ENCODE measurements at regions not wholly inside any gene's neighbourhood (a gene's known extent, or its start where the extent isn't known, plus 50 kb on each side); places are given as distances from the start of the nearest gene placed in this dataset.

DNA sequence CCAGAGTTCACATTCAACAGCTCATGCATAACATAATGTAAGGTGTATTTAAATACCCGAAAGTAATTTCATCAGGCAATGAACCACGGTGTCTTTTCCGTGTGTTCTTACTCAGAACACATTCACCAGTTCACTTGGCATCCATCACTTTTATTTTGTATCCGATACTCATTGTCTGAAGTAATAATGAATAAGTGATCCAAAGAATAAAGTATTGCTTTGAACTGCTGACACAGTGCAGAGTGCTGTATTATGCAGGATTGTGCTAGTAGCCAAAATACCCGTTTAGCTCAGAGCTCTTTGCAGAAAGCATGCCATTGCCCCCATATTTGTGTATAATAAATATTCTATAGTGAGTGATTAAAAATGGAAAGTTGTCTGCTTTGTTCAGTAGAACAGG is 460.9 kb upstream of the KCNMB2 start:
- no peak overlapping the region for H4K12ac ChIP-seq (ENCODE audit: low read depth, low read length)
- H4K91ac ChIP-seq (ENCODE audit: low read depth, low read length) = no peak overlapping the region
- H4K8ac ChIP-seq (ENCODE audit: low read depth, low read length) = no peak overlapping the region
- H3K27ac ChIP-seq (ENCODE audit: low read depth, low read length) = no peak overlapping the region
- no peak overlapping the region for H2AK5ac ChIP-seq (ENCODE audit: low read length)
- H3K79me2 ChIP-seq (ENCODE audit: control insufficient read depth, insufficient read depth, low read length, poor library complexity) = no peaks in the 10 kb centered on the region
- no peak overlapping the region for H3K4ac ChIP-seq (ENCODE audit: low read depth, low read length)
- no peak for DNase-seq
- no peak overlapping the region for H2AFZ ChIP-seq (ENCODE audit: insufficient read depth, low read length, poor library complexity)
- no peak overlapping the region for H3K4me3 ChIP-seq (ENCODE audit: low read depth, low read length)
- H3K36me3 ChIP-seq (ENCODE audit: control insufficient read depth in 1 of 2, insufficient read depth in 2 of 2, low read length in 2 of 2) = no peaks in the 10 kb centered on the region
- H3K4me1 ChIP-seq (ENCODE audit: control insufficient read depth in 1 of 2, insufficient read depth in 2 of 2, low read length in 2 of 2) = no peaks in the 10 kb centered on the region
- H3K27me3 ChIP-seq (ENCODE audit: insufficient read depth, low read length) = no peaks in the 10 kb centered on the region
- WGBS (ENCODE audit: extremely low coverage, insufficient coverage, insufficient read length) = no CpG with 5 or more reads among the region's 5 CpGs
- no peaks in the 10 kb centered on the region for H3K9me3 ChIP-seq (ENCODE audit: insufficient read depth, low read depth, low read length)
- H3K23ac ChIP-seq (ENCODE audit: low read length) = no peak overlapping the region
- no peak overlapping the region for H2BK120ac ChIP-seq (ENCODE audit: insufficient read depth, low read length, poor library complexity)
- no peak overlapping the region for H2BK12ac ChIP-seq (ENCODE audit: low read length)
- no peak overlapping the region for H2BK5ac ChIP-seq (ENCODE audit: low read depth, low read length, poor library complexity)
- no peak overlapping the region for H3K4me2 ChIP-seq (ENCODE audit: low read length)
- H3K79me1 ChIP-seq (ENCODE audit: low read length) = peaks cover 1% of the 10 kb centered on the region
- H3K14ac ChIP-seq (ENCODE audit: low read length) = no peak overlapping the region
- no peak overlapping the region for H3K18ac ChIP-seq (ENCODE audit: low read length)
- no peak overlapping the region for H3K9ac ChIP-seq (ENCODE audit: low read length)

DNA sequence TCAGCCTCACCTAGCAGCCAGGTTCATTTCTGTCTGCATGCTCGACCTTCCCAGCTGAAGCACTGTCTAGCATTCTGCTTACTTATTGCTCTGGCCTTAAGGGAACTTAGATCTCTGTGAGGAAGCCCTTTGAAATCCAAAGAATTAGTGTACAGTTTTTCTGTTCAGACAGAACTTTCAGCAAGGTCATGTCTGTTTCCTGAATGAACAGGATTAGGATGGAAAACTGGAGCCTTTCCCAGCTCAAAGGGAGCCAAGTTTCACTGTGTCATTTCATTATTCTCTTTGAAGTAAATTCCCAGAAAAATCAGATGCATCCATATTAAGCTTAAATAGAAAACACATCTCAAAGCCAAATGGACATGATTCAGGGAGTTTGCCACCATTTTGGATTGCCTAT is 457.3 kb upstream of the KCNMB2 start:
- peak; percentile 4 to 37 for DNase-seq
- Histone ChIP-seq H3K36me3 (ENCODE audit: control insufficient read depth in 1 of 2, insufficient read depth in 2 of 2, low read length in 2 of 2) (no peaks in the 10 kb centered on the region), H3K9me3 (ENCODE audit: insufficient read depth, low read depth, low read length) (no peaks in the 10 kb centered on the region), H4K12ac (ENCODE audit: low read depth, low read length) (no peak overlapping the region), H2BK120ac (ENCODE audit: insufficient read depth, low read length, poor library complexity) (peak overlapping the region; percentile 43), H3K4me3 (ENCODE audit: low read depth, low read length) (no peak overlapping the region), H3K27me3 (ENCODE audit: insufficient read depth, low read length) (no peaks in the 10 kb centered on the region), H4K8ac (ENCODE audit: low read depth, low read length) (no peak overlapping the region), H3K79me1 (ENCODE audit: low read length) (peaks cover 14% of the 10 kb centered on the region), H3K23ac (ENCODE audit: low read length) (no peak overlapping the region), H2BK12ac (ENCODE audit: low read length) (no peak overlapping the region), H4K91ac (ENCODE audit: low read depth, low read length) (no peak overlapping the region), H3K4ac (ENCODE audit: low read depth, low read length) (no peak overlapping the region), H3K4me1 (ENCODE audit: control insufficient read depth in 1 of 2, insufficient read depth in 2 of 2, low read length in 2 of 2) (peaks cover 10 to 13% of the 10 kb centered on the region in 2 experiments), H2AK5ac (ENCODE audit: low read length) (no peak overlapping the region), H2BK5ac (ENCODE audit: low read depth, low read length, poor library complexity) (no peak overlapping the region), H2AFZ (ENCODE audit: insufficient read depth, low read length, poor library complexity) (no peak overlapping the region), H3K9ac (ENCODE audit: low read length) (no peak overlapping the region), H3K14ac (ENCODE audit: low read length) (no peak overlapping the region), H3K4me2 (ENCODE audit: low read length) (no peak overlapping the region), H3K18ac (ENCODE audit: low read length) (no peak overlapping the region), H3K79me2 (ENCODE audit: control insufficient read depth, insufficient read depth, low read length, poor library complexity) (peaks cover 2% of the 10 kb centered on the region), H3K27ac (ENCODE audit: low read depth, low read length) (peak overlapping the region; percentile 55)
- no CpG with 5 or more reads among the region's 1 CpG for WGBS (ENCODE audit: extremely low coverage, insufficient coverage, insufficient read length)

GRCh38 chr3:178079966-178080365 is 456.3 kb upstream of the KCNMB2 start:
- no peak overlapping the region for H2BK5ac ChIP-seq (ENCODE audit: low read depth, low read length, poor library complexity)
- H4K8ac ChIP-seq (ENCODE audit: low read depth, low read length) = no peak overlapping the region
- no CpG with 5 or more reads among the region's 1 CpG for WGBS (ENCODE audit: extremely low coverage, insufficient coverage, insufficient read length)

DNA sequence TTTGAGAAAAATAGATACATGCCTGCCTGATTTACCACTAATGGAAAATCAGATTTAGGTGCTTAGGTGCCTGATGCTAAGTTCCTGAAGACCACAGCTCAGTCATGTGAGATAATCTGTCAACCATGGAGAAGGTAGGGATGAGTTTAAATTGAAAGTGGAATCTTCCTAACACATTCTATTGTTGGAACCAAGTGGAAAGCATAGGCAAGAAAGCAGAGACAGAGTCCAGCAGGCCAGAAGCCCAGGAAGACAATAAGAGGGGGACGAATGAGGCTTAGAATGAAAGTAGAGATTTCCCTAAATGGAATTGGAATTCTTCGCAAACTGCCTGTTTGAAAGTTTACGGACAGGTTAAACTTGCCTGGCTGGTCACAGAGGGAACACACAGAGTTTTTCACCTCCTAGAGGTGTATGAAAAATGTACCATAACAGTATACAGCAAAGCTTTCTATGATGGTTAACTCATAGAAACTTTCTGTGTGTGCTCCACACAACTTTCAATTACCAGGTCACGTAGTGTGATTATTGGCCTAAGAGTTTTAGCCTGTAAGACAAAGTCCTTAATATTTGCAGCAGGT is 453.8 kb upstream of the KCNMB2 start:
- no CpG with 5 or more reads among the region's 4 CpGs for WGBS (ENCODE audit: extremely low coverage, insufficient coverage, insufficient read length)
- Histone ChIP-seq H3K4ac (ENCODE audit: low read depth, low read length) (no peak overlapping the region), H2BK120ac (ENCODE audit: insufficient read depth, low read length, poor library complexity) (peak overlapping the region; percentile 62), H3K9me3 (ENCODE audit: insufficient read depth, low read depth, low read length) (no peaks in the 10 kb centered on the region), H3K9ac (ENCODE audit: low read length) (no peak overlapping the region), H2BK5ac (ENCODE audit: low read depth, low read length, poor library complexity) (peak overlapping the region; percentile 22), H4K91ac (ENCODE audit: low read depth, low read length) (no peak overlapping the region), H2AK5ac (ENCODE audit: low read length) (no peak overlapping the region), H3K79me1 (ENCODE audit: low read length) (peaks cover 19% of the 10 kb centered on the region), H3K4me3 (ENCODE audit: low read depth, low read length) (no peak overlapping the region), H3K4me1 (ENCODE audit: control insufficient read depth in 1 of 2, insufficient read depth in 2 of 2, low read length in 2 of 2) (peaks cover 13 to 18% of the 10 kb centered on the region in 2 experiments), H3K79me2 (ENCODE audit: control insufficient read depth, insufficient read depth, low read length, poor library complexity) (peaks cover 2% of the 10 kb centered on the region), H3K18ac (ENCODE audit: low read length) (no peak overlapping the region), H3K23ac (ENCODE audit: low read length) (no peak overlapping the region), H4K8ac (ENCODE audit: low read depth, low read length) (no peak overlapping the region), H3K4me2 (ENCODE audit: low read length) (peak overlapping the region; percentile 25), H4K12ac (ENCODE audit: low read depth, low read length) (no peak overlapping the region), H2BK12ac (ENCODE audit: low read length) (no peak overlapping the region), H2AFZ (ENCODE audit: insufficient read depth, low read length, poor library complexity) (no peak overlapping the region), H3K14ac (ENCODE audit: low read length) (no peak overlapping the region), H3K27ac (ENCODE audit: low read depth, low read length) (peak overlapping the region; percentile 96), H3K27me3 (ENCODE audit: insufficient read depth, low read length) (no peaks in the 10 kb centered on the region), H3K36me3 (ENCODE audit: control insufficient read depth in 1 of 2, insufficient read depth in 2 of 2, low read length in 2 of 2) (no peaks in the 10 kb centered on the region)
- DNase-seq = peak; percentile 6 to 58

More at GRCh38 chr3:178079966-178080365, 456.3 kb upstream of the KCNMB2 start:
- H2AK5ac ChIP-seq (ENCODE audit: low read length) = no peak overlapping the region
- H3K27me3 ChIP-seq (ENCODE audit: insufficient read depth, low read length) = no peaks in the 10 kb centered on the region
- no peak overlapping the region for H3K23ac ChIP-seq (ENCODE audit: low read length)
- H2BK120ac ChIP-seq (ENCODE audit: insufficient read depth, low read length, poor library complexity) = no peak overlapping the region
- H3K27ac ChIP-seq (ENCODE audit: low read depth, low read length) = no peak overlapping the region
- no peak overlapping the region for H2BK12ac ChIP-seq (ENCODE audit: low read length)
- no peak overlapping the region for H3K4ac ChIP-seq (ENCODE audit: low read depth, low read length)
- H4K91ac ChIP-seq (ENCODE audit: low read depth, low read length) = no peak overlapping the region
- peaks cover 10 to 13% of the 10 kb centered on the region in 2 experiments for H3K4me1 ChIP-seq (ENCODE audit: control insufficient read depth in 1 of 2, insufficient read depth in 2 of 2, low read length in 2 of 2)
- H4K12ac ChIP-seq (ENCODE audit: low read depth, low read length) = no peak overlapping the region
- no peak overlapping the region for H2AFZ ChIP-seq (ENCODE audit: insufficient read depth, low read length, poor library complexity)
- H3K4me2 ChIP-seq (ENCODE audit: low read length) = no peak overlapping the region
- H3K4me3 ChIP-seq (ENCODE audit: low read depth, low read length) = no peak overlapping the region
- H3K9me3 ChIP-seq (ENCODE audit: insufficient read depth, low read depth, low read length) = no peaks in the 10 kb centered on the region
- no peaks in the 10 kb centered on the region for H3K36me3 ChIP-seq (ENCODE audit: control insufficient read depth in 1 of 2, insufficient read depth in 2 of 2, low read length in 2 of 2)
- H3K14ac ChIP-seq (ENCODE audit: low read length) = no peak overlapping the region
- no peak for DNase-seq
- H3K9ac ChIP-seq (ENCODE audit: low read length) = no peak overlapping the region
- peaks cover 2% of the 10 kb centered on the region for H3K79me2 ChIP-seq (ENCODE audit: control insufficient read depth, insufficient read depth, low read length, poor library complexity)
- H3K18ac ChIP-seq (ENCODE audit: low read length) = no peak overlapping the region
- peaks cover 14% of the 10 kb centered on the region for H3K79me1 ChIP-seq (ENCODE audit: low read length)

Data from trophoblast cell (in vitro differentiated cells and primary cell).